HG03139 (cell line): ENCODE measurements at regions not wholly inside any gene's neighbourhood (a gene's known extent, or its start where the extent isn't known, plus 50 kb on each side); places are given as distances from the start of the nearest gene placed in this dataset.
"Not testable (repeated sequence)": the region's sequence is repeated elsewhere in the genome, so short reads cannot be mapped to it uniquely, and the experiment has no call there.

ENCODE experiments used
- ATAC-seq: cut with Tn5 transposase; IDR thresholded peaks from one replicate; pipeline ENCODE4 v1.9.1; 2021; ENCODE audit not compliant: unreplicated experiment

GRCh38 chr5:168110870-168111832 lies 180.3 kb upstream of the WWC1 start:
- ATAC-seq = no peak

- peak; percentile 88 for ATAC-seq
Observed at GRCh38 chr5:168114444-168115017, 176.9 kb upstream of the WWC1 start.

- no peak for ATAC-seq
Observed at GRCh38 chr5:168117469-168117868, 174.0 kb upstream of the WWC1 start.

GRCh38 chr5:168118042-168118668 lies 173.3 kb upstream of the WWC1 start:
- ATAC-seq = no peak

- ATAC-seq = no peak
Observed at GRCh38 chr5:168120401-168121137, 170.9 kb upstream of the WWC1 start.

GRCh38 chr5:168121138-168121494 lies 170.3 kb upstream of the WWC1 start:
- no peak for ATAC-seq

GRCh38 chr5:168123631-168124528 lies 167.6 kb upstream of the WWC1 start:
- ATAC-seq = peak; percentile 91

GRCh38 chr5:168125445-168126199 lies 165.8 kb upstream of the WWC1 start:
- ATAC-seq = no peak

- ATAC-seq = no peak
Observed at GRCh38 chr5:168126606-168127005, 164.8 kb upstream of the WWC1 start.

- ATAC-seq = no peak
Observed at GRCh38 chr5:168128111-168128510, 163.3 kb upstream of the WWC1 start.

- no peak for ATAC-seq
Observed at GRCh38 chr5:168128557-168128956, 162.9 kb upstream of the WWC1 start.

GRCh38 chr5:168131519-168131918 lies 159.9 kb upstream of the WWC1 start:
- no peak for ATAC-seq

GRCh38 chr5:168132241-168132641 lies 159.2 kb upstream of the WWC1 start:
- ATAC-seq = no peak

- ATAC-seq = peak; percentile 96
Observed at GRCh38 chr5:168135897-168136296, 155.5 kb upstream of the WWC1 start.

GRCh38 chr5:168136340-168136739 lies 155.1 kb upstream of the WWC1 start:
- no peak for ATAC-seq

GRCh38 chr5:168137265-168137664 lies 154.2 kb upstream of the WWC1 start:
- peak; percentile 51 for ATAC-seq

GRCh38 chr5:168140241-168140640 lies 151.2 kb upstream of the WWC1 start:
- ATAC-seq = no peak

GRCh38 chr5:168142402-168142801 lies 149.0 kb upstream of the WWC1 start:
- ATAC-seq = no peak

GRCh38 chr5:168143521-168143920 lies 147.9 kb upstream of the WWC1 start:
- not testable (repeated sequence) for ATAC-seq

- no peak for ATAC-seq
Observed at GRCh38 chr5:168147106-168147505, 144.3 kb upstream of the WWC1 start.
